DND-41 (cell line): ENCODE measurements at regions not wholly inside any gene's neighbourhood (a gene's known extent, or its start where the extent isn't known, plus 50 kb on each side); places are given as distances from the start of the nearest gene placed in this dataset.

ENCODE experiments used
- ATAC-seq: fragments of 200-7000 bp; cut with Tn5 transposase; 3 replicates; pipeline ENCODE4 v1.9.1; 2021; ENCODE audit warnings: low read depth; ENCODE audit not compliant: insufficient read depth
- DNase-seq: peaks from one replicate; pipeline ENCODE4 v3.0.0-alpha.2; 2020
- H2AFZ ChIP-seq: 2 replicates; pipeline ENCODE4 v1.6.0; 2012; ENCODE audit warnings: low read depth, low read length
- H3K27ac ChIP-seq: 2 replicates; pipeline ENCODE4 v1.5.1; 2012; ENCODE audit warnings: low read length, inconsistent platforms
- H3K27me3 ChIP-seq: fragments of 200-600 bp; sonication (generic); 2 replicates; pipeline ENCODE4 v1.6.0; 2012; ENCODE audit warnings: low read length, mild to moderate bottlenecking, inconsistent platforms; ENCODE audit not compliant: insufficient read depth, poor library complexity
- H3K36me3 ChIP-seq: 2 replicates; pipeline ENCODE4 v1.5.1; 2012; ENCODE audit warnings: low read length, inconsistent platforms; ENCODE audit not compliant: insufficient read depth
- H3K4me1 ChIP-seq: 2 replicates; pipeline ENCODE4 v1.5.1; 2012; ENCODE audit warnings: mild to moderate bottlenecking, low read length; ENCODE audit not compliant: insufficient read depth
- H3K4me2 ChIP-seq: 2 replicates; pipeline ENCODE4 v1.6.0; 2012; ENCODE audit warnings: mild to moderate bottlenecking, moderate library complexity, low read length, inconsistent platforms; ENCODE audit not compliant: insufficient read depth
- H3K4me3 ChIP-seq, 2 experiments: fragments of 200-600 bp in 1 of 2; shearing (Covaris generic) in 1 of 2; 2 replicates each; pipeline ENCODE4 v1.5.1; 2012 to 2016; ENCODE audit warnings: inconsistent platforms in 2 of 2, low read length in 2 of 2, mild to moderate bottlenecking in 2 of 2, low read depth in 1 of 2, moderate library complexity in 1 of 2
- H3K79me2 ChIP-seq: 2 replicates; pipeline ENCODE4 v1.6.0; 2012; ENCODE audit warnings: low read length, inconsistent platforms; ENCODE audit not compliant: insufficient read depth
- H3K9ac ChIP-seq: 2 replicates; pipeline ENCODE4 v1.6.0; 2012; ENCODE audit warnings: low read depth, mild to moderate bottlenecking, inconsistent platforms, low read length, moderate library complexity
- H3K9me3 ChIP-seq: 2 replicates; pipeline ENCODE4 v1.5.1; 2012; ENCODE audit warnings: low read length, moderate library complexity, mild to moderate bottlenecking, inconsistent platforms; ENCODE audit not compliant: insufficient read depth, severe bottlenecking
- H4K20me1 ChIP-seq: 2 replicates; pipeline ENCODE4 v1.6.0; 2012; ENCODE audit warnings: low read length; ENCODE audit not compliant: insufficient read depth
- CTCF ChIP-seq: IDR thresholded peaks from 2 replicates; pipeline ENCODE4 v1.5.1; 2012; ENCODE audit warnings: borderline replicate concordance, low read length, moderate library complexity, mild to moderate bottlenecking; ENCODE audit not compliant: poor library complexity, severe bottlenecking; ENCODE audit errors: extremely low read depth
- EZH2 ChIP-seq: IDR thresholded peaks from 3 replicates; pipeline ENCODE4 v1.6.1; 2012; ENCODE audit warnings: borderline replicate concordance, low read depth, mild to moderate bottlenecking, moderate library complexity, low read length, inconsistent platforms; ENCODE audit not compliant: severe bottlenecking

- Histone ChIP-seq H3K79me2 (no peaks in the 10 kb centered on the region), H3K4me3 (no peak overlapping the region), H3K4me1 (no peaks in the 10 kb centered on the region), H4K20me1 (no peaks in the 10 kb centered on the region), H3K27me3 (no peaks in the 10 kb centered on the region), H3K9me3 (no peaks in the 10 kb centered on the region), H3K9ac (no peak overlapping the region), H2AFZ (no peak overlapping the region), H3K36me3 (no peaks in the 10 kb centered on the region), H3K4me2 (no peak overlapping the region), H3K27ac (no peak overlapping the region)
- ATAC-seq = no peak
- TF ChIP-seq EZH2 (no peak), CTCF (no peak)
- DNase-seq = no peak
These were observed 214.6 kb downstream of the TTC32 start for GRCh38 chr2:19687017-19687659.

GRCh38 chr2:19686439-19686838 lies 215.3 kb downstream of the TTC32 start:
- no peaks in the 10 kb centered on the region for H3K36me3 ChIP-seq
- no peaks in the 10 kb centered on the region for H3K27me3 ChIP-seq
- no peaks in the 10 kb centered on the region for H4K20me1 ChIP-seq
- no peak overlapping the region for H3K4me3 ChIP-seq
- H2AFZ ChIP-seq = no peak overlapping the region
- no peak overlapping the region for H3K4me2 ChIP-seq
- no peaks in the 10 kb centered on the region for H3K9me3 ChIP-seq
- H3K4me1 ChIP-seq = no peaks in the 10 kb centered on the region
- no peak for TF ChIP-seq EZH2
- no peak for TF ChIP-seq CTCF
- ATAC-seq (no peak), DNase-seq (no peak)
- H3K79me2 ChIP-seq = no peaks in the 10 kb centered on the region
- no peak overlapping the region for H3K27ac ChIP-seq
- H3K9ac ChIP-seq = no peak overlapping the region

- DNase-seq (no peak), ATAC-seq (no peak)
- TF ChIP-seq CTCF (no peak), EZH2 (no peak)
- H4K20me1 ChIP-seq = no peaks in the 10 kb centered on the region
- no peak overlapping the region for H3K4me3 ChIP-seq
- no peak overlapping the region for H2AFZ ChIP-seq
- no peaks in the 10 kb centered on the region for H3K4me1 ChIP-seq
- no peak overlapping the region for H3K4me2 ChIP-seq
- no peaks in the 10 kb centered on the region for H3K27me3 ChIP-seq
- H3K27ac ChIP-seq = no peak overlapping the region
- no peaks in the 10 kb centered on the region for H3K79me2 ChIP-seq
- H3K9ac ChIP-seq = no peak overlapping the region
- no peaks in the 10 kb centered on the region for H3K36me3 ChIP-seq
- no peaks in the 10 kb centered on the region for H3K9me3 ChIP-seq
These were observed 216.1 kb downstream of the TTC32 start for GRCh38 chr2:19685731-19686130.

GRCh38 chr2:19684516-19684915 lies 217.3 kb downstream of the TTC32 start:
- Histone ChIP-seq H3K79me2 (no peaks in the 10 kb centered on the region), H3K4me3 (no peak overlapping the region), H3K36me3 (no peaks in the 10 kb centered on the region), H3K9ac (no peak overlapping the region), H3K27me3 (no peaks in the 10 kb centered on the region), H3K4me2 (no peak overlapping the region), H3K27ac (no peak overlapping the region), H4K20me1 (no peaks in the 10 kb centered on the region), H3K9me3 (no peaks in the 10 kb centered on the region), H3K4me1 (no peaks in the 10 kb centered on the region), H2AFZ (no peak overlapping the region)
- DNase-seq = no peak
- TF ChIP-seq EZH2 = no peak
- ATAC-seq = no peak
